HPDE6-E6E7 (cell line): ENCODE measurements at regions not wholly inside any gene's neighbourhood (a gene's known extent, or its start where the extent isn't known, plus 50 kb on each side); places are given as distances from the start of the nearest gene placed in this dataset.
A peak's percentile ranks its signal among the peaks of the same experiment; 100 is the strongest.
"Not testable (repeated sequence)": the region's sequence is repeated elsewhere in the genome, so short reads cannot be mapped to it uniquely, and the experiment has no call there.

Source experiments
- DNase-seq: peaks from one replicate; pipeline ENCODE4 v3.0.0; 2011; ENCODE audit warnings: missing footprints; ENCODE audit errors: extremely low spot score

- no peak for DNase-seq
Measured at GRCh38 chr10:8379906-8380832, 325.7 kb downstream of the GATA3 start.

GRCh38 chr10:8380833-8381496, 326.5 kb downstream of the GATA3 start:
- no peak for DNase-seq

GRCh38 chr10:8386781-8387180, 332.3 kb downstream of the GATA3 start:
- no peak for DNase-seq

- DNase-seq: peak; percentile 25
Measured at GRCh38 chr10:8389630-8390029, 335.1 kb downstream of the GATA3 start.

GRCh38 chr10:8392216-8392615, 337.7 kb downstream of the GATA3 start:
- DNase-seq: peak; percentile 4

GRCh38 chr10:8393531-8393930, 339.0 kb downstream of the GATA3 start:
- no peak for DNase-seq

- no peak for DNase-seq
Measured at GRCh38 chr10:8396675-8397074, 342.2 kb downstream of the GATA3 start.

- DNase-seq: no peak
Measured at GRCh38 chr10:8398771-8399170, 344.3 kb downstream of the GATA3 start.

GRCh38 chr10:8400151-8400550, 345.7 kb downstream of the GATA3 start:
- no peak for DNase-seq

- no peak for DNase-seq
Measured at GRCh38 chr10:8400892-8401291, 346.4 kb downstream of the GATA3 start.

GRCh38 chr10:8401531-8401930, 347.0 kb downstream of the GATA3 start:
- no peak for DNase-seq

- DNase-seq: no peak
Measured at GRCh38 chr10:8402576-8402975, 348.1 kb downstream of the GATA3 start.

- no peak for DNase-seq
Measured at GRCh38 chr10:8403711-8404371, 349.4 kb downstream of the GATA3 start.

- DNase-seq: no peak
Measured at GRCh38 chr10:8404721-8405120, 350.2 kb downstream of the GATA3 start.

GRCh38 chr10:8405596-8405995, 351.1 kb downstream of the GATA3 start:
- DNase-seq: no peak

GRCh38 chr10:8407501-8408021, 353.1 kb downstream of the GATA3 start:
- no peak for DNase-seq

- DNase-seq: no peak
Measured at GRCh38 chr10:8410506-8410905, 356.0 kb downstream of the GATA3 start.

GRCh38 chr10:8412541-8412940, 358.1 kb downstream of the GATA3 start:
- DNase-seq: no peak

GRCh38 chr10:8415029-8415428, 360.5 kb downstream of the GATA3 start:
- not testable (repeated sequence) for DNase-seq

- DNase-seq: no peak
Measured at GRCh38 chr10:8416192-8416701, 361.8 kb downstream of the GATA3 start.

GRCh38 chr10:8416760-8417159, 362.3 kb downstream of the GATA3 start:
- no peak for DNase-seq

GRCh38 chr10:8417631-8418030, 363.1 kb downstream of the GATA3 start:
- DNase-seq: no peak
